IPS DF 4.7 (cell line): ENCODE measurements at regions not wholly inside any gene's neighbourhood (a gene's known extent, or its start where the extent isn't known, plus 50 kb on each side); places are given as distances from the start of the nearest gene placed in this dataset.

Experiments
- DNase-seq: peaks from one replicate; pipeline ENCODE4 v3.0.0-alpha.2; 2013; ENCODE audit warnings: low spot score; ENCODE audit errors: extremely low read depth

- no peak for DNase-seq
These were observed 64.2 kb downstream of the LLPH start for GRCh38 chr12:66066137-66066928.

DNA sequence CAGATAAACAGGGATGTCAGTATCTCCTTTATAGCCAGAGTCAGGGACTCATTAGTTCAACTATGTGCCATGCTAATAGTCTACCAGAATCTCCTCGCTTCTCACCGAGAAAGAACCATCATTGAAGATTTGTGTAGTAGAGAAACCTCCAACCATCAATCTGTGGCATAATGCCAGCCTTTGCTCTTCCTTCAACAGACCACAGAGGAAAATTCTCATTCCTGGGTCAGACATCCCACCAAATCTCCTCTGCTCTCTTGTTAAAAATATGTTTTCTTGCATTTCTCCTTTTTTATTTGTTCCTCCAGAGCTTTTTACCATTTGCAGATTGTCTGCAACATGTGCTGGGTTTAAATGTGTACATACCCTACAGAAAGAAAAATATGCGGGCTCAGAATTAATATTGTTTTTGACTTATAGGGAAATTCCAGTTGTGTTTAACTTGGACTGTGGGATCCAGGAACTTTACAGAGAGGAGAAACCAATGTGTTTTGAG lies 64.9 kb downstream of the LLPH start:
- no peak for DNase-seq

GRCh38 chr12:66065150-66065549 lies 65.4 kb downstream of the LLPH start:
- DNase-seq: no peak

DNA sequence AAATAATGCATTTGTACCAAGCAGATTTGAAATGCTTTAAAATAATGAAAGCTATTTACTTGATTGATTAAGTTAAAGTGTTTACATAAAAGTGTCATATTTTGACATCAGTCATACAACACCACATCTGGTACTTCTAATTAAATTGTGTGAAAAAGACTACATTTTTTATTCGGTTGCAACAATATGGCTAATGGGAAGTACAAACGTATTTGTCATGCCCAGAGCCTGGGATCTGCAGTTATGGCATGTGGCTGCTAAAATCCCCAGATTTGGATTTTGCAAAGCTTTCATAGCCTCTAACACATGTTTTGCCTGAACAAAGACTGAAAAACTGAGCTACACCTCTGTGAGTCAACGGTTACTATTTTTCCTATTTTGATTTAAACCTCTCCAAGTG lies 66.6 kb downstream of the LLPH start:
- DNase-seq: no peak

DNA sequence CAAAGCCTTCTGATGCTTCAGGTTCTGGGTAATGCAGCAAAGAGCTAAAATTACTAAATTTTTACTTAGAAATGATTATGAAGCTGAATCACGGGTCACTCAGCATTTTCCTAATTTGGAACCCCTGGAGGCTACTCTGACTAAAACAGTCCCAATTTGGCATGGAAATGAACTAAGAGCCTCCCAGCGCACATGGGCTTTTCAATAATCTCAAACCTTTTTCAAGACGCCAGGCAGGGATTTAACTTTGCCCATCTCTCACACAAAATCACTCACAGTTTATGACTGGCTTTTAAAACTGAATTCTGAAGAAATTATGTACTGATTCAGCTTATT lies 68.3 kb downstream of the LLPH start:
- no peak for DNase-seq

DNA sequence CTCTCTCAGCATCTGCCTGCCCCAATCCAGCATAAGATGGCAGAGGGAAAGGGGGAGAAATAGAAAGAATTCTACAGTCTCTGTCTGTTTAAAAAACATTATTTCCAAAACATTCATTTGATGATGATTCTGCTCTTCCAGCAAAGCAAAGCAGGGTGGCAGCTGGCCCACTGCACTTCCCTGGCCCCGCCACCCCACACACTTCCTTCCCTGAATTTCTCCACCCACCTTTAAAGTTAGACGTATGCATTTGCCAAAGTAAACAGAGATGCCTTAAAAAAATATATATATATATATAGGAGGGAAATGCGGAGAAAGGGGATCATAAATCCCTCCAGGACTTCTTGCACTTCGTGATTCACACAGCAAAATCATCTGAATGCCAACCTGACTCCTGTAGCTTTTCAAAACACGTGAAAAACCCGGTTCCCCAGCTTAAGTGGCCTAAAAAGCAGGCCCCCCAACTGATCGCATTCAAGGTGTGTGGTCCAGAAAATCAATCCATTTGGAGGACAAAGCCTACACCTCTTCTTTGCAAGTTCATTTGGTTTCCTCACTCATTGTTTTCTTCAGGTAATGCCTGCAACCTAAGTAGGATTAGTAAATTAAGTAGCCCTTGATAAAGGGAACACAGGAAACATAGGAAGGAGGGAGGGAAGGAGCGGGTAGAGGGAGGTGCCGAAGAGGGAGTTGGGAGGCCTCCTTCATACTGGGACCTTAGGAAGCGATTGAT lies 68.8 kb downstream of the LLPH start:
- peak; percentile 53 for DNase-seq

DNA sequence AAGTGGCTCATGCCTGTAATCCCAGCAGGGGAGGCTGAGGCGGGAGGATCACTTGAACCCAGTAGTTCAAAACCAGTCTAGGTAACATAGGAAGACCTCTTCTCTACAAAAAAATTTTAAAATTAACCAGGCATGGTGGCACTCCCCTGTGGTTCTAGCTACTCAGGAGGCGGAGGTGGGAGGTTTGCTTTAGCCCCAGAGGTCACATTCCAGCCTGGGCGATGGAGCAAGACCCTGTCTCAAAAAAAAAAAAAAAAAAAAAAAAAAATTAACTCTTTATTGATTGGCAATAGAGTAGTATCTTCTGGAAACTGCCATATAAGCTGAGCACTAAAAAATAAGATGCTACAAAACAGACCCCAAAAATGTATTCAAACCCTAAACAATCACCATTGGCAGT lies 69.5 kb downstream of the LLPH start:
- no peak for DNase-seq

DNA sequence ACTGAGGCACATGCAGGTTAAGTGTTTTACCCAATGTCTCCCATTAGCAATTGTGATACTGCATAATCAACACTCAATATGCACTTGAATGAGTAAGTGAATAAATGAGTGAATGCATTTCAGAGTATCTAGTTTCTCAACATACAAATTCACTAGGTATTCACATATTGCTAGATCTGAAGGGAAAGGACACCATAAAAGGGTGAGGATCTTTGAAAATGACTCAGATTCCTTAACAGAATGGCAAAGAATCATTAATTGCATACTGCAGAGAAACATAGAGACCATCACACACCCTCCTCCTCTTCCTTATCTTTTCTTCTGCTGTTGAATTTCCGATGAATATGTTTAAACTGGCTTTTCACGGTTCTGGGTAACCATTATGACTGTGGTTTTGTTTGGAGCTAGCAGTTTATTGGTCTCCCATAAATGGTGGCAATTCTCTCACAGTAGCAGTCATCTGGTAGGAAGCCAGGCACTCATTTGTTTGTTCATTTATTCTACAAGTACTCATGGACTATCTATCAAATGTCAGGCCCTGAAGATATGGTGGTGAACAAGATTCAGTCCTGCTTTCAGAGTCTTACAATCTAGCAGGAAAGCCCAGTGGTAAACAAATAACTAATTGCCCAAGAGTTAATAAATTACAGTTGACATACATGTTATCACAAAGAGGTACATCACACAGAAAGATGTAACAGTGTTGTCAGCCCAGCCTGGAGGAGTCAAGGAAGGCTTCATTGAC lies 70.2 kb downstream of the LLPH start:
- DNase-seq: no peak

- no peak for DNase-seq
These were observed 70.9 kb downstream of the LLPH start for GRCh38 chr12:66059666-66060065.

DNA sequence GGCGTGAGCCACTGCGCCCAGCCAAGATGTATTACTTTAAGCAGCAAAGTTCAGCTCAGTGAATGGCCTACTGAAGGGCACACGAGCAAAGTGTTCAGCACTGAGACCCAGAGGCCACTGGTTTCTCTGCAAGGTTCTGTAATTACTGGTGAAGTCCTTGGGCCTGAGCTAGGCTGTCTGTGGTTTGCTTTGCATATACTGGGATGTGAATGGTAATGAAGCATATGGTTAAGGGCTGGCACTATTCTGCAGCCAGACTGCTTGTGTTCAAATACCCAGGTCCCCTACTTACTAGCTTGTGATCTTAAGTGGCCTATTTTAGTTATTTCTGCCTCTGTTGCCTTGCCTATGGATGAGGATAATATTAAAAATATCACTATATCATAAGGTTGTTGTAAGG lies 72.0 kb downstream of the LLPH start:
- no peak for DNase-seq

GRCh38 chr12:66055837-66056319 lies 74.7 kb downstream of the LLPH start:
- no peak for DNase-seq

- no peak for DNase-seq
These were observed 77.4 kb downstream of the LLPH start for GRCh38 chr12:66052988-66053615.

DNA sequence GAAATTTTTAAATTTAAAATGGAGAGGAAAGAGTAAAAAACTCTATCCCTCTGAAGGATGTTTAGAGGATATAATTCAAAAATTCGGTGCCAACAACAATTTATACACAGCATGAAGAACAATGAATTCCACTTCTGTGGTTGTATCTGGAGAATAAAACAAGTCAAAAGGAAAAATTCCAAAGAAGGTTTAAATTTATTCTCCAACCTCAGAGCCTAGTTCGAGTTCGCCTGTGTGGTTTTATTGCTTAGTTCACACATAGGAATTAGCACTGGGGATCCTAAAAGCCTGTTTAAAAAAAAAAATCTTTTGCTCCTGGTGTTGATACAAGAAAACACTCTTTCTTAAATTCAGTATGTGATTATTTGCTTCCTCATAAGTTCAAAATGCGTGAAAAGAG lies 79.2 kb downstream of the LLPH start:
- DNase-seq: no peak

DNA sequence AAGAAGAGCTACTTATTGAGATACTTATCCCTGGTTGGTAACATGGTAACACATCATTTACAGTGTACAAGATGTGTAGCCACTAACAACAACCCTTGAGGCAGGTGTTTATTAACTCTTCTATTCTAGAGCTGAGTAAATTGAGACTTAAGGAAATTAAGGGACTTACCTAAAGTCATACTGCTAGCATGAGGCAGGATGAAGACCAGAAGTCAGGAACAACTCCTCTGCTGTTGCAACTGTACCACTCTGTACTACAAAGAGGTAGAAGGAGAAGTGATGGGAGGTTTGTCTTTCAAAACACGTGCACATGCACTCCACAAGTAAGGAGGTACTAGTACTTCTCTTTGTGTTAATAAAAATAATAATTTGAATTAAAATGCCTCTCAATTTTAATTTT lies 79.9 kb downstream of the LLPH start:
- DNase-seq: no peak

DNA sequence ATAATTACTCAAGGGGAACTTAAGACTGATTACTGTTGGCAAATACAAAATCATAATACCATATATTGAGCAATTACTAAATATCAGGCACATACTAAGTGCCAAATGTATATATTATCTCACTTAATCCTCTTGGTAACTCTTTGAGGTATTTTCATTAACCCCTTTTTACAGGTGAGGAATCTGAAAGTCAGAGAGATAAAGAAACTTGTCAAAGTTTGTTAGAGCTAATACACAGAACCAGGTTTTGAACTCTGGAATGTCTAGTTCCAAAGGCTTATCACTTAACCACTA lies 80.3 kb downstream of the LLPH start:
- DNase-seq: no peak

DNA sequence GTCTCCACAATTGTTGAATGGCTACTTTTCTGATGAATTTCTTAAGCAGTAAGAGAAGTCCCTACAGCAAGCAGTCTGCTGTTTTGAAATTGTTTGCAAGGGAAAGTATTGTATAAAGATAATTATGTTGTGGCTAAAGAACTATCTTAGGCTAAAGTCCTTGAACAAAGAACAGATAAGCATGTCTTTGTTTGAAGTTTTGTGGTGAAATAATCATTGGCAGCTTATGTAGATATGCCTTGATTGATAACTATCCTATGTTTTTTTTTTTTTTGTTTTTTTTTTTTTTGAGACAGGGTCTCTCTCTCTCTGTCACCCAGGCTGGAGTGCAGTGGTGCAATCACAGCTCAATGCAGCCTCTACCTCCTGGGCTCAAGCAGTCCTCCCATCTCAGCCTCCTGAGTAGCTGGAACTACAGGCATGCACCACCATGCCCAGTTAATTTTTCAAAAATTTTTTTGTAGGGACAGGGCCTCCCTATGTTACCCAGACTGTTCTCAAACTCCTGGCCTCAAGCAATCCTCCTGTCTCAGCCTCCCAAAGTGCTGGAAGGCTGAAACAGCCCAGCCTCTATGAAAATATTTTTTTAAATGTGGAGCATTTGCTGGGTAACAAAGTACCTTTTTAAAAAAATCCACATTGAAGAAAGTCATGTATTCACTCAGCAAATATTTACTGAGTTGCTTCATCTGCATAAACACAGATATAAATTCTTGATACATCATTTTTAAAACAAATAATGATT lies 80.8 kb downstream of the LLPH start:
- DNase-seq: no peak

GRCh38 chr12:66048835-66049537 lies 81.6 kb downstream of the LLPH start:
- no peak for DNase-seq

DNA sequence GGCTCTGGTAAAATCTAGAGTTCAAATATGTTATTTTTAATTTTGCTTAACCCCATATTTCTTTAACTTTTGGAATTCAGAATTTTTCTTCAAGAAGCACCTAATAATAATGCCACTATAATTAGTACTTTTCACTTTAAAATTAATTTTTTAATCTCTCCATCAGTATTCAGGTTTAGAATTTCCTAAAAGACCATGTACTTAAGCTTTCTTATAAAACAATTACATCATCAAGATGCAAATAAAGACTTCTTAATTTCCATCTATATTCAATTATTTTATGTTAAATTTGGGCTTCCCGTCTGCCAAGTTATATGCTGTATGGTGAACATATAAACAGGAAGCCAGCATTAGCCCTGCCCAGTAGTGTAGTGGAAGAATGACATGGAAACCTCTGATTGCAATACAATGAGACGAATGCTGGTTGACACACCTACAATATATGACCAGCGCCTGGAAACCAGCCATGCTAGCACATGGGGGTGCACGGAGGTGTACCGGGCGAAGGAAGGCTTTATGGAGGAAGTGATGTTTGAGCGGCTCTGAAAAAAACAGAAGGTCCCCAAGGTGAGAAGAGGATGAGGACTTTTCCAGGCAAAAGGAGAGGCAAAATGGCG lies 82.2 kb downstream of the LLPH start:
- DNase-seq: no peak

DNA sequence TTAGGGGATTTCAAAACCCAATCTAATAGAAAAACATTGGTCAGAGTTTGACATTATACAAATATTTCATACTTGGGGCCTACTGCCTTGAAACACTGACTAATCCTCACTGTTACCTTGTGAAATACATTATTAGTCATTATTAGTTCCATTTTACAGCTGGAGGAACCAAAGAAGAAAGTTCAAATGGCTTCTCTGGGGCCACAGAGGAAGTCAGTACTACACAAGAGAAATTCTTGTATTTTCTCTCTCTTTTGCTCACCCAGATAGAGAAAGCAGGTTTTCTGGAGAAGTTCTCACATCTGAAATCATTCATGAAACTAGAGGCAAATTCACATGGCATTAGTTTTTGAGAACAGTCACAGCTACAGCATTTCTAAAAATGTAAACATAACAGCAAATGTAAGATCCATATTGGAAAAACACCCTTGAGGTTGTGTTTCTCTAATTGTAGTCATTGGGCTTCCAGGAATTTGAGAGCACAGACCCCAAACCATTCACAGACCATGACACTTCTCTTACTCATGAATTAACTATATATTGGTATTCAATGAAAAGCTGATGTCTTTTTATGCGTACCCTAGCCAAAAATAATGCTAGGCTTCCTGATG lies 83.0 kb downstream of the LLPH start:
- DNase-seq: no peak

DNA sequence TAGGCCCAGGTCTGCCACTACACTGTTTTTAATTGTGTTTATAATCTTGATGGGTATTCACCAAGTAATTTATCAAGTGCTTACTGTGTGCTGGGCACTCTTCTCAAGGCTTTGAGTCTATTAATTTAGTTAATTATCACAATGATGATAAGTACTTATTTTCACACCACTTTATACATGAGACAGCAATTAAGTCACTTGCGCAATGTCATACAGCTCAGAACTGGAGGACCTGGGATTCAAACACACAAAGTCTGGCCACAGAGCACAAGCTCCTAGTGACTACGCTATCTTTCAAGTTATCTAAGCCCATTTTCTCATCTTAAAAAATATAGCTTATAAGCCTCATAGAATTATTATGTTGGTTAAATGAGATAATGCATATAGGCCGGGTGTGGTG lies 85.0 kb downstream of the LLPH start:
- no peak for DNase-seq
